DND-41 (cell line): ENCODE measurements at regions not wholly inside any gene's neighbourhood (a gene's known extent, or its start where the extent isn't known, plus 50 kb on each side); places are given as distances from the start of the nearest gene placed in this dataset.
"Not testable (repeated sequence)": the region's sequence is repeated elsewhere in the genome, so short reads cannot be mapped to it uniquely, and the experiment has no call there.

ENCODE experiments used
- EZH2 ChIP-seq: IDR thresholded peaks from 3 replicates; pipeline ENCODE4 v1.6.1; 2012; ENCODE audit warnings: borderline replicate concordance, low read depth, mild to moderate bottlenecking, moderate library complexity, low read length, inconsistent platforms; ENCODE audit not compliant: severe bottlenecking
- TF ChIP-seq, protein P1 (sequence below): IDR thresholded peaks from 2 replicates; pipeline ENCODE4 v1.5.1; 2012; ENCODE audit warnings: borderline replicate concordance, low read length, moderate library complexity, mild to moderate bottlenecking; ENCODE audit not compliant: poor library complexity, severe bottlenecking; ENCODE audit errors: extremely low read depth

DNA sequence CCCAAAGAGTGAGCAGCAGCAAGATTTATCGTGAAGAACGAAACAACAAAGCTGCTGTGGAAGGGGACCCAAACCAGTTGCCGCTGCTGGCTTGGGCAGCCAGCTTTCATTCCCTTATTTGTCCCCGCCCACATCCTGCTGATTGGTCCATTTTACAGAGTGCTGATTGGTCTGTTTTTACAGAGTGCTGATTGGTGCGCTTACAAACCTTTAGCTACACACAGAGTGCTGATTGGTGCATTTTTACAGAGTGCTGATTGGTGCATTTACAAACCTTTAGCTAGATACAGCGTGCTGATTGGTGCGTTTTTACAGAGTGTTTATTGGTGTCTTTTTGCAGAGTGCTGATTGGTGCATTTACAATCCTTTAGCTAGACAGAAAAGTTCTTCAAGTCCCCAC lies 304.2 kb downstream of the RWDD3 start:
- TF ChIP-seq, protein P1, sequence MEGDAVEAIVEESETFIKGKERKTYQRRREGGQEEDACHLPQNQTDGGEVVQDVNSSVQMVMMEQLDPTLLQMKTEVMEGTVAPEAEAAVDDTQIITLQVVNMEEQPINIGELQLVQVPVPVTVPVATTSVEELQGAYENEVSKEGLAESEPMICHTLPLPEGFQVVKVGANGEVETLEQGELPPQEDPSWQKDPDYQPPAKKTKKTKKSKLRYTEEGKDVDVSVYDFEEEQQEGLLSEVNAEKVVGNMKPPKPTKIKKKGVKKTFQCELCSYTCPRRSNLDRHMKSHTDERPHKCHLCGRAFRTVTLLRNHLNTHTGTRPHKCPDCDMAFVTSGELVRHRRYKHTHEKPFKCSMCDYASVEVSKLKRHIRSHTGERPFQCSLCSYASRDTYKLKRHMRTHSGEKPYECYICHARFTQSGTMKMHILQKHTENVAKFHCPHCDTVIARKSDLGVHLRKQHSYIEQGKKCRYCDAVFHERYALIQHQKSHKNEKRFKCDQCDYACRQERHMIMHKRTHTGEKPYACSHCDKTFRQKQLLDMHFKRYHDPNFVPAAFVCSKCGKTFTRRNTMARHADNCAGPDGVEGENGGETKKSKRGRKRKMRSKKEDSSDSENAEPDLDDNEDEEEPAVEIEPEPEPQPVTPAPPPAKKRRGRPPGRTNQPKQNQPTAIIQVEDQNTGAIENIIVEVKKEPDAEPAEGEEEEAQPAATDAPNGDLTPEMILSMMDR, result not testable (repeated sequence)
- not testable (repeated sequence) for TF ChIP-seq EZH2
